IMR-90 (cell line): ENCODE measurements at regions not wholly inside any gene's neighbourhood (a gene's known extent, or its start where the extent isn't known, plus 50 kb on each side); places are given as distances from the start of the nearest gene placed in this dataset.

ENCODE experiments used
- ATAC-seq: fragments of 200-7000 bp; cut with Tn5 transposase; 2 replicates; pipeline ENCODE4 v1.9.1; 2020; ENCODE audit warnings: low read depth, mild to moderate bottlenecking, moderate library complexity
- BruUV-seq: library from RNA; stranded (reverse); fragments of 400-500 nt; replicated peaks from 2 replicates; lab custom pipeline; 2021; lab: Mats Ljungman, UMichigan
- CTCF ChIA-PET: fragments of 300-600 bp; formaldehyde crosslinking; extraction: SDS; loops from one replicate; lab custom pipeline; 2021; ENCODE audit warnings: antibody characterized with exemption; lab: Yijun Ruan, JAX
- POLR2A ChIA-PET: fragments of 300-600 bp; sonication (Branson Sonifier 250); formaldehyde crosslinking; loops from one replicate; lab custom pipeline; 2022; ENCODE audit warnings: antibody characterized with exemption; ENCODE audit not compliant: unreplicated experiment; lab: Charles Lee
- DNase-seq: peaks from one replicate; pipeline ENCODE4 v3.0.0; 2013
- H2AFZ ChIP-seq: replicated peaks from 2 replicates; pipeline ENCODE3; 2013; ENCODE audit warnings: low read length, mild to moderate bottlenecking; ENCODE audit not compliant: poor library complexity
- H2AK5ac ChIP-seq: 2 replicates; pipeline ENCODE4 v1.6.1; 2013; ENCODE audit warnings: low read depth, low read length, inconsistent platforms
- H2AK9ac ChIP-seq: replicated peaks from 2 replicates; pipeline ENCODE3; 2013; ENCODE audit warnings: mild to moderate bottlenecking, low read depth, low read length, moderate library complexity; ENCODE audit not compliant: poor library complexity
- H2BK120ac ChIP-seq: 2 replicates; pipeline ENCODE4 v1.6.1; 2013; ENCODE audit warnings: low read depth, low read length, inconsistent platforms
- H2BK15ac ChIP-seq: 3 replicates; pipeline ENCODE4 v1.6.1; 2013; ENCODE audit warnings: low read depth, low read length, inconsistent platforms
- H2BK20ac ChIP-seq: 2 replicates; pipeline ENCODE4 v1.6.1; 2013; ENCODE audit warnings: low read depth, mild to moderate bottlenecking, inconsistent platforms, low read length, moderate library complexity
- H2BK5ac ChIP-seq: 2 replicates; pipeline ENCODE4 v1.6.1; 2013; ENCODE audit warnings: mild to moderate bottlenecking, low read depth, low read length, inconsistent platforms; ENCODE audit not compliant: poor library complexity, severe bottlenecking
- H3K14ac ChIP-seq: replicated peaks from 2 replicates; pipeline ENCODE4 v1.6.1; 2013; ENCODE audit warnings: low read depth, low read length, inconsistent platforms
- H3K18ac ChIP-seq: 2 replicates; pipeline ENCODE4 v1.6.1; 2013; ENCODE audit warnings: low read depth, low read length, control low read depth
- H3K23ac ChIP-seq: 2 replicates; pipeline ENCODE4 v1.6.1; 2013; ENCODE audit warnings: low read depth, low read length, inconsistent platforms
- H3K27ac ChIP-seq: 2 replicates; pipeline ENCODE4 v1.5.1; 2013; ENCODE audit warnings: mild to moderate bottlenecking, control low read depth, low read length; ENCODE audit not compliant: insufficient read depth
- H3K27me3 ChIP-seq: 2 replicates; pipeline ENCODE4 v1.6.1; 2013; ENCODE audit warnings: low read length; ENCODE audit not compliant: control insufficient read depth, insufficient read depth
- H3K36me3 ChIP-seq: 2 replicates; pipeline ENCODE4 v1.6.1; 2013; ENCODE audit warnings: low read length, mixed read lengths; ENCODE audit not compliant: control insufficient read depth, insufficient read depth
- H3K4ac ChIP-seq: 2 replicates; pipeline ENCODE4 v1.6.1; 2013; ENCODE audit warnings: low read depth, low read length, inconsistent platforms
- H3K4me1 ChIP-seq: 2 replicates; pipeline ENCODE4 v1.6.1; 2013; ENCODE audit warnings: low read length, mixed read lengths; ENCODE audit not compliant: control insufficient read depth, insufficient read depth
- H3K4me2 ChIP-seq: 2 replicates; pipeline ENCODE4 v1.6.1; 2013; ENCODE audit warnings: low read depth, mild to moderate bottlenecking, control low read depth, low read length, moderate library complexity
- H3K4me3 ChIP-seq: 2 replicates; pipeline ENCODE4 v1.5.1; 2013; ENCODE audit warnings: low read depth, mild to moderate bottlenecking, control low read depth, low read length, moderate library complexity; ENCODE audit not compliant: insufficient read depth
- H3K56ac ChIP-seq: 2 replicates; pipeline ENCODE4 v1.6.1; 2013; ENCODE audit warnings: low read length, inconsistent platforms; ENCODE audit not compliant: insufficient read depth; ENCODE audit errors: extremely low read depth
- H3K79me1 ChIP-seq, 2 experiments: 2 replicates each; pipeline ENCODE4 v1.6.1; 2013; ENCODE audit warnings: low read length in 2 of 2, inconsistent platforms in 1 of 2, low read depth in 1 of 2
- H3K9ac ChIP-seq: 2 replicates; pipeline ENCODE4 v1.6.1; 2013; ENCODE audit warnings: low read depth, low read length, control low read depth
- H3K9me1 ChIP-seq: 2 replicates; pipeline ENCODE4 v1.6.1; 2013; ENCODE audit warnings: low read length, inconsistent platforms; ENCODE audit not compliant: insufficient read depth
- H3K9me3 ChIP-seq: 2 replicates; pipeline ENCODE4 v1.6.1; 2013; ENCODE audit warnings: low read length; ENCODE audit not compliant: control insufficient read depth, insufficient read depth
- H4K20me1 ChIP-seq: 2 replicates; pipeline ENCODE4 v1.6.1; 2013; ENCODE audit warnings: low read length, inconsistent platforms; ENCODE audit not compliant: insufficient read depth
- H4K5ac ChIP-seq: 2 replicates; pipeline ENCODE4 v1.6.1; 2013; ENCODE audit warnings: mild to moderate bottlenecking, low read depth, low read length, control low read depth
- H4K8ac ChIP-seq, 2 experiments: 2 replicates each; pipeline ENCODE4 v1.6.1; 2013; ENCODE audit warnings: low read depth in 2 of 2, low read length in 2 of 2, control low read depth in 1 of 2, inconsistent platforms in 1 of 2
- H4K91ac ChIP-seq: 2 replicates; pipeline ENCODE4 v1.6.1; 2013; ENCODE audit warnings: low read depth, low read length, inconsistent platforms; ENCODE audit not compliant: insufficient read depth
- BHLHE40 ChIP-seq: fragments of 150-350 bp; IDR thresholded peaks from 2 replicates; pipeline ENCODE4 v1.6.1; 2016; ENCODE audit warnings: mild to moderate bottlenecking, low read depth, low read length
- RFX5 ChIP-seq: IDR thresholded peaks from 2 replicates; pipeline ENCODE4 v1.8.0; 2012; ENCODE audit warnings: low read depth, mild to moderate bottlenecking, low read length, moderate library complexity
- USF2 ChIP-seq: fragments of 150-350 bp; IDR thresholded peaks from 2 replicates; pipeline ENCODE4 v1.6.1; 2017; ENCODE audit warnings: mild to moderate bottlenecking, antibody characterized with exemption, low read length, low read depth
- WGBS, 2 experiments: methylation state at CpG; one replicate each; pipeline versions ENCODE4 v1.1.5 to v1.1.7; 2013; ENCODE audit warnings: missing lambda C conversion rate in 2 of 2; ENCODE audit not compliant: insufficient read length in 1 of 2; ENCODE audit errors: extremely low coverage in 2 of 2; 5-methylcytosine and 5-hydroxymethylcytosine counted together
- dilution Hi-C: fragments of 300-500 bp; cut with HindIII; formaldehyde crosslinking; loops from one replicate; pipeline ENCODE4 v1.14.3; 2018; ENCODE audit warnings: low sequenced_read_pairs; ENCODE audit not compliant: unreplicated experiment
- in situ Hi-C: fragments of 300-500 bp; cut with MboI; formaldehyde crosslinking; loops from 3 replicates; pipeline ENCODE4 v1.14.3; 2019; ENCODE audit warnings: low sequenced_read_pairs, inconsistent platforms, mixed read lengths
- intact Hi-C: fragments of 100-400 bp; cut with micrococcal nuclease; formaldehyde crosslinking; loops from 2 replicates; pipeline ENCODE4 v1.10.0; 2022
- TF ChIP-seq, protein P1 (sequence below): fragments of 150-350 bp; IDR thresholded peaks from 2 replicates; pipeline ENCODE4 v1.6.1; 2016; ENCODE audit warnings: low read depth, mild to moderate bottlenecking, low read length, moderate library complexity, borderline replicate concordance

DNA sequence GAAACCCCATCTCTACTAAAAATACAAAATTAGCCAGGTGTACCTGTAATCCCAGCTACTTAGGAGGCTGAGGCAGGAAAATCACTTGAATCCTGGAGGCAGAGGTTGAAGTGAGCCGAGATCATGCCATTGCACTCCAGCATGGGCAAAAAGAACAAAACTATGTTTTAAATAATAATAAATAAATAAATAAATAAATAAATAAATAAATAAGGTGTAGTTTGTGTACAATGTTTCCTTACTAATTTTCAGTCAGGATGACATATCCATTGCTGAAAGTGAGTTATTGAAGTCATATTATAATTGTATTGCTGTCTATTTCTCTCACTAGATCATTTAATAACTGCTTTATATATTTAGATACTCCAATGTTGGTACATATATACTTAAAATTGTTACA lies 581.5 kb upstream of the DAB2 start:
- Histone ChIP-seq H2BK5ac (no peak overlapping the region), H4K8ac (no peak overlapping the region), H3K23ac (no peak overlapping the region), H3K9ac (no peak overlapping the region), H3K56ac (no peak overlapping the region), H3K36me3 (no peaks in the 10 kb centered on the region), H3K27me3 (no peaks in the 10 kb centered on the region; the same call in 1 of the 2 replicates), H2BK120ac (no peak overlapping the region), H2AK9ac (no peak overlapping the region), H2BK15ac (no peak overlapping the region), H3K27ac (no peak overlapping the region), H3K9me3 (no peaks in the 10 kb centered on the region), H3K4me1 (no peaks in the 10 kb centered on the region), H2AFZ (no peak overlapping the region), H3K14ac (no peak overlapping the region), H3K4me2 (no peak overlapping the region), H4K91ac (no peak overlapping the region), H3K79me1 (no peaks in the 10 kb centered on the region), H2BK20ac (no peak overlapping the region), H4K5ac (no peak overlapping the region), H2AK5ac (no peak overlapping the region), H3K4ac (no peak overlapping the region), H3K9me1 (no peaks in the 10 kb centered on the region), H3K18ac (no peak overlapping the region), H4K20me1 (no peaks in the 10 kb centered on the region), H3K4me3 (no peak overlapping the region)
- in situ Hi-C loops, result no loop called here
- intact Hi-C loops, result no loop called here
- ChIA-PET POLR2A (no interaction called here), CTCF (no interaction called here)
- ATAC-seq, result no peak
- no TSS peak for BruUV-seq
- TF ChIP-seq, protein P1, sequence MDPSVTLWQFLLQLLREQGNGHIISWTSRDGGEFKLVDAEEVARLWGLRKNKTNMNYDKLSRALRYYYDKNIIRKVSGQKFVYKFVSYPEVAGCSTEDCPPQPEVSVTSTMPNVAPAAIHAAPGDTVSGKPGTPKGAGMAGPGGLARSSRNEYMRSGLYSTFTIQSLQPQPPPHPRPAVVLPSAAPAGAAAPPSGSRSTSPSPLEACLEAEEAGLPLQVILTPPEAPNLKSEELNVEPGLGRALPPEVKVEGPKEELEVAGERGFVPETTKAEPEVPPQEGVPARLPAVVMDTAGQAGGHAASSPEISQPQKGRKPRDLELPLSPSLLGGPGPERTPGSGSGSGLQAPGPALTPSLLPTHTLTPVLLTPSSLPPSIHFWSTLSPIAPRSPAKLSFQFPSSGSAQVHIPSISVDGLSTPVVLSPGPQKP, result no peak
- TF ChIP-seq USF2, result no peak
- no peak for TF ChIP-seq RFX5
- no peak for TF ChIP-seq BHLHE40
- no peak for DNase-seq
- dilution Hi-C loops, result no loop called here
- no CpG with 5 or more reads among the region's 1 CpG for whole genome bisulfite sequencing, 2 experiments
